Thoracic aorta (tissue), 2 donors: ENCODE measurements at regions not wholly inside any gene's neighbourhood (a gene's known extent, or its start where the extent isn't known, plus 50 kb on each side); places are given as distances from the start of the nearest gene placed in this dataset.

Experiments used
- ATAC-seq: fragments of 150-250 bp; one replicate; pipeline ENCODE4 v1.8.0; 2017; ENCODE audit warnings: low read depth; ENCODE audit not compliant: insufficient number of reproducible peaks, low FRiP score
- DNase-seq: peaks from one replicate; pipeline ENCODE4 v3.0.0-alpha.2; 2020; ENCODE audit warnings: low spot score
- H3K27ac ChIP-seq, 2 donors: fragments of 200-600 bp; sonication (generic); 1 replicate in 1 of 2; 2 replicates in 1 of 2; pipeline ENCODE4 v1.5.1; 2016; ENCODE audit warnings: mild to moderate bottlenecking in 2 of 2, moderate library complexity in 2 of 2
- H3K27me3 ChIP-seq: fragments of 200-600 bp; sonication (generic); replicated peaks from 2 replicates; pipeline ENCODE4 v1.6.0; 2016; ENCODE audit warnings: mild to moderate bottlenecking; ENCODE audit not compliant: insufficient read depth
- H3K36me3 ChIP-seq: fragments of 200-600 bp; sonication (generic); one replicate; pipeline ENCODE4 v1.5.1; 2016
- H3K4me1 ChIP-seq, 2 donors: fragments of 200-600 bp; sonication (generic); 1 replicate in 1 of 2; 2 replicates in 1 of 2; pipeline versions ENCODE4 v1.5.1 to v1.6.0; 2016; ENCODE audit warnings: low read depth in 2 of 2, mild to moderate bottlenecking in 1 of 2; ENCODE audit not compliant: control insufficient read depth in 1 of 2
- H3K4me3 ChIP-seq: fragments of 200-600 bp; sonication (generic); 2 replicates; pipeline ENCODE4 v1.5.1; 2016; ENCODE audit warnings: mild to moderate bottlenecking
- H3K9me3 ChIP-seq: fragments of 200-600 bp; sonication (generic); 2 replicates; pipeline ENCODE4 v1.5.1; 2016
- TF ChIP-seq, protein P1 (sequence below): fragments of 200-600 bp; sonication (generic); IDR thresholded peaks from one replicate; pipeline ENCODE4 v1.5.1; 2019; ENCODE audit warnings: antibody characterized with exemption

DNA sequence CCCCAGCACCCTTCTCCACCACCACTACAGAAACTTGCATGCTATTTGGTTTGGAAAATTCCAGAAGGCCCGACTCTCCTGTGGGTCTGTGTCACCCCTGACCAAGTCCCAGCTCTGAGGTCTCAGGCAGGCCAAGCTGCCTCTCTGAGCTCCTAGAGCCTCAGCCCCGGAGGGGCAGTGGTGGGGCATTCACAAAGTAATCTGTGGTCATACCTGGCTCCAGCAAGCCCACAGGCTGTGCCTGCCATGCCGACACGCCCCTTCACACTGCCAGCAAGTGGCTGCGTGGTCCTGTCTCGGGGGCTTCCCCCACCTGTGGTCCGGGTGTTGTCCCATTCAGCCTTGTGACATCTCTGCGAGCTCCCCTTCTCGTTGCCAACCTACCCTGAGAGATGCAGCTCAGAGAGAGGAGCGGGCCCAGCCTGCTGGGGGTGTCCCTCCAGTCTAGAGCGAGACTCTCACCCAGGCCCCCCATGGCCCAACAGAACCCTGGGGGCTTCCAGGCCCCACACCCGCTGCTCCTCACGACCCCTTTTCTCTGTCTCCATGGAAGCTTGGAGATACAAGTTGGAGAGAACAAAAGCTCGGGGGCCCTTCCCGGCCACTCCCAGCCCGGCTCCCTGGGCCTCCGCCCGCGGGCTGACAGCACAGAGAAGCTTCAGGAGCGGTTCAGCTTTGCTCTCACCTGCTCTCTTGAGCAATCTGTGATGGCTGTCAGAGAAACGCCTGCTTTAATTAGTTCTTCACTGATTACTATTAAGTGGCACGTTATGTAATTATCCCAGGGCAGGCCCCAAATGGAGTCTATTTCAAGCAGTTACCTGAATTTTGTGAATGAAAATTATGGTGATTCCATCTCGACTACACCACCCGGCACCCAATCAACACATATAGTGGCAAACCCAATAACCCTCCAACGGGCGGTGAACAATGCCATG, 147.7 kb upstream of the PHACTR3 start:
- peaks cover 6% of the 10 kb centered on the region for H3K9me3 ChIP-seq
- H3K27ac ChIP-seq: no peak overlapping the region
- ATAC-seq (no peak), DNase-seq (no peak)
- no peaks in the 10 kb centered on the region for H3K36me3 ChIP-seq
- peaks cover 0 to 7% of the 10 kb centered on the region in 2 donors for H3K4me1 ChIP-seq
- TF ChIP-seq, protein P1, sequence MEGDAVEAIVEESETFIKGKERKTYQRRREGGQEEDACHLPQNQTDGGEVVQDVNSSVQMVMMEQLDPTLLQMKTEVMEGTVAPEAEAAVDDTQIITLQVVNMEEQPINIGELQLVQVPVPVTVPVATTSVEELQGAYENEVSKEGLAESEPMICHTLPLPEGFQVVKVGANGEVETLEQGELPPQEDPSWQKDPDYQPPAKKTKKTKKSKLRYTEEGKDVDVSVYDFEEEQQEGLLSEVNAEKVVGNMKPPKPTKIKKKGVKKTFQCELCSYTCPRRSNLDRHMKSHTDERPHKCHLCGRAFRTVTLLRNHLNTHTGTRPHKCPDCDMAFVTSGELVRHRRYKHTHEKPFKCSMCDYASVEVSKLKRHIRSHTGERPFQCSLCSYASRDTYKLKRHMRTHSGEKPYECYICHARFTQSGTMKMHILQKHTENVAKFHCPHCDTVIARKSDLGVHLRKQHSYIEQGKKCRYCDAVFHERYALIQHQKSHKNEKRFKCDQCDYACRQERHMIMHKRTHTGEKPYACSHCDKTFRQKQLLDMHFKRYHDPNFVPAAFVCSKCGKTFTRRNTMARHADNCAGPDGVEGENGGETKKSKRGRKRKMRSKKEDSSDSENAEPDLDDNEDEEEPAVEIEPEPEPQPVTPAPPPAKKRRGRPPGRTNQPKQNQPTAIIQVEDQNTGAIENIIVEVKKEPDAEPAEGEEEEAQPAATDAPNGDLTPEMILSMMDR: no peak
- no peaks in the 10 kb centered on the region for H3K27me3 ChIP-seq
- H3K4me3 ChIP-seq: no peak overlapping the region

DNA sequence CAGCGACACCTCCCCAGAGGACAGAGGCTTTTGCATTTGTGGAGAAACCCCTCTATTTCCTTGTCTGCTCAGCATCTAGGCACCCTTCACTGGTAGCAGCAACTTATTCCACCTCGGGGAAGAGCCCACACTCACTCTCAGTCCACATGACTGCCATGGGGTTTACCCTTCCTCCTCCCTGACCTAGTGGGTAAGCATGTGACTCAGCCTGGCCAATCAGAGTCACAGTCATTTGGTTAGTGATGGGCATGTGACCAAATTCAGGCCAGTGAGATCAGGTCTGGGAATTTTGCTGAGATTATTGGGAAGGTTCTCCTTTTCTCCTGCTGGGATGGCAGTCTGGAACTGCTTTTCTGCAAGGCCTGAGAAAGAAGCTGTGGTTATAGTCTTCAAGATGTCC, 145.7 kb upstream of the PHACTR3 start:
- DNase-seq: no peak

DNA sequence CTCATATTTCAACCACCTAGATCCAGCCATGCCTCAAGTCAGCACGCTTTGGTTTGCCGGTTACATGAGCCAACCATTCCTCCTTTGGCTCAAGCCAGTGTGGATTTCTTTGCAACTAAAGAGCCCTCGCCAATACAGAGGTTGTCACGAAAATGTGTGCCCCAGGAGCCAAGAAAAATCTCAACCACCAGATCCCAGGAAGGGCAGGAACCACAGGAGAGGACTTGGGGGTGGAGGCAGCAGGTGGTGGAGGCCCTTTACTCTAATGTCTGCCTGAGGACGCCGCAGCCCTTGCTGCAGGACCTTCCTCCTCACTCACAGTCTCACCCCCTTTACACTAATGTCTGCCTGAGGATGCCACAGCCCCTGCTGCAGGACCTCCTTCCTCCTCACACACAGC, 144.8 kb upstream of the PHACTR3 start:
- H3K36me3 ChIP-seq: no peaks in the 10 kb centered on the region
- ATAC-seq (no peak), DNase-seq (no peak)
- no peak overlapping the region for H3K4me3 ChIP-seq
- TF ChIP-seq, protein P1: no peak
- H3K27me3 ChIP-seq: no peaks in the 10 kb centered on the region
- H3K4me1 ChIP-seq: peaks cover 0 to 7% of the 10 kb centered on the region in 2 donors
- H3K27ac ChIP-seq: no peak overlapping the region
- H3K9me3 ChIP-seq: peaks cover 6% of the 10 kb centered on the region

More for the DNA sequence above, 145.7 kb upstream of the PHACTR3 start:
- Histone ChIP-seq H3K36me3 (no peaks in the 10 kb centered on the region), H3K27me3 (no peaks in the 10 kb centered on the region), H3K4me1 (peaks cover 0 to 7% of the 10 kb centered on the region in 2 donors), H3K4me3 (no peak overlapping the region), H3K9me3 (peaks cover 6% of the 10 kb centered on the region), H3K27ac (no peak overlapping the region)
- ATAC-seq: no peak
- TF ChIP-seq, protein P1: no peak

DNA sequence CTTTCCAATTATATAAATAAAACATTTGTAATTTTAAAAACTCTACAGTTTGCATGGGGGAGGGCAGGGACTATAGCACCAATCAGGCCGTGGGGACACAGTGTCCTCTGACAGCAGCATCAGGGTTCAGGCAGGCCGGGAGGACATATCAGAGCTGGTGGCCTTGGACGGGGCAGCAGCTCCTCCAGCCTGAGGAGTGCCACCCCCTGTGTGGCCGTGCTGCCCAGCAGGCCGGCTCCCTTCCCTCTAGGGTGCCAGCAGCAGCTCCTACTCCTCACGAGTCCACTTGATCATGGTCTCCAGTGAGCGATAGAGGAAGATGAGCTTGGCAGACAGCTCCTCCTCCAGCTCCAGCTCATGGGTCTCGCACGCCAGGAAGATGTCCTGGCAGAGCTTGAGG, 144.0 kb upstream of the PHACTR3 start:
- H3K4me3 ChIP-seq: no peak overlapping the region
- H3K27ac ChIP-seq: no peak overlapping the region
- H3K4me1 ChIP-seq: peaks cover 0 to 3% of the 10 kb centered on the region in 2 donors
- peaks cover 6% of the 10 kb centered on the region for H3K9me3 ChIP-seq
- TF ChIP-seq, protein P1: no peak
- H3K27me3 ChIP-seq: no peaks in the 10 kb centered on the region
- ATAC-seq (no peak), DNase-seq (no peak)
- H3K36me3 ChIP-seq: no peaks in the 10 kb centered on the region

DNA sequence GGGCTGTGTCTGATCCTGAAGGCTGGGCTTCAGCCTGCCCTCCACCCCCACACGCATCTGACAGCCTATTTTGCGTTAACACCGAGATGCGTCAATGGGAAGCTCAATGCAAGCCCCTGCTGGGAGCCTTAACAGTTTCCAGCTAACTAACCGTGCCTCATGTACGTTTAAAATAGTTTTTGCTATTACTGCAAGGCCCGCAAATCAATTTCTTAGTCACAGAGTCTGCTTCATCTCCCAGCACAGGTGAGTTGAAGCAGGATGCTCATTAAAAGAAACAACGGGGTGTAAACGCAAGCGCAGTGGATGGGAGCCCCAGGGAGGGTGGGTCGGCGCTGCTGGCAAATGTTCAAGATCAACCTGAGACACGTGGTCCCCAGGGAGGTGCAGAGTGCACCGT, 142.8 kb upstream of the PHACTR3 start:
- TF ChIP-seq, protein P1: no peak
- peaks cover 6% of the 10 kb centered on the region for H3K9me3 ChIP-seq
- no peaks in the 10 kb centered on the region for H3K27me3 ChIP-seq
- H3K27ac ChIP-seq: no peak overlapping the region
- DNase-seq (no peak), ATAC-seq (no peak)
- no peaks in the 10 kb centered on the region for H3K4me1 ChIP-seq
- H3K36me3 ChIP-seq: no peaks in the 10 kb centered on the region
- no peak overlapping the region for H3K4me3 ChIP-seq
